Neural progenitor cell (in vitro differentiated cells): ENCODE measurements at regions not wholly inside any gene's neighbourhood (a gene's known extent, or its start where the extent isn't known, plus 50 kb on each side); places are given as distances from the start of the nearest gene placed in this dataset.

Source experiments
- CTCF ChIP-seq: fragments of 200-600 bp; sonication (generic); IDR thresholded peaks from 2 replicates; pipeline ENCODE4 v1.5.1; 2017; ENCODE audit warnings: antibody characterized with exemption, mild to moderate bottlenecking
- EZH2phosphoT487 ChIP-seq: fragments of 200-600 bp; sonication (generic); IDR thresholded peaks from 2 replicates; pipeline ENCODE4 v1.6.1; 2017; ENCODE audit warnings: antibody characterized with exemption

GRCh38 chr2:16290311-16291020, 350.1 kb downstream of the MYCN start:
- TF ChIP-seq CTCF (no peak), EZH2phosphoT487 (no peak)
